ENCODE measurements at regions not wholly inside any gene's neighbourhood (a gene's known extent, or its start where the extent isn't known, plus 50 kb on each side); places are given as distances from the start of the nearest gene placed in this dataset.
A peak's percentile ranks its signal among the peaks of the same experiment; 100 is the strongest.

- H3K27ac ChIP-seq = no peak overlapping the region
- peaks cover 30% of the 10 kb centered on the region for H3K4me1 ChIP-seq
- 2% methylated on average over 5 of the region's 5 CpGs for WGBS (ENCODE audit: missing lambda C conversion rate)
- CTCF ChIA-PET = interaction anchor here (0.8 to 3.3 kb wide), 20 partner anchors 29 to 665 kb away, joined by 3 to 49 read pairs (median 4); partner anchors contain the start of gene FMN2
- ATAC-seq (peak; percentile 80 to 83; a peak in 5 of 6 replicates), DNase-seq (ENCODE audit: low read depth in 1 of 2, low spot score in 1 of 2) (peak; percentile 59 to 60), FAIRE-seq (no peak)
- H3K9me3 ChIP-seq = no peaks in the 10 kb centered on the region
- TF ChIP-seq HDAC2 (IDR thresholded peaks at IDR 0.05) (no peak), HMGXB4 (CRISPR knock-in tag; IDR thresholded peaks at IDR 0.05; ENCODE audit: borderline replicate concordance) (no peak), KDM1A (IDR thresholded peaks at IDR 0.05; ENCODE audit: low read depth) (no peak), CBX2 (IDR thresholded peaks at IDR 0.05; ENCODE audit: borderline replicate concordance, low read depth) (no peak), KDM5A (IDR thresholded peaks at IDR 0.05) (no peak), TP53 (CRISPR knock-in tag; IDR thresholded peaks at IDR 0.05) (no peak), EHMT2 (IDR thresholded peaks at IDR 0.05; ENCODE audit: low read depth) (no peak), CTCF (IDR thresholded peaks at IDR 0.05) (peak; percentile 96), POLR2AphosphoS2 (conservative IDR thresholded peaks at IDR 0.05; ENCODE audit: low read length) (no peak), NPAS2 (CRISPR knock-in tag; IDR thresholded peaks at IDR 0.05; ENCODE audit: borderline replicate concordance) (no peak), REST (IDR thresholded peaks at IDR 0.05) (no peak), FOSB (CRISPR knock-in tag; IDR thresholded peaks at IDR 0.05) (no peak), MYC (IDR thresholded peaks at IDR 0.05; ENCODE audit: borderline replicate concordance, low read length) (no peak), MAFK (IDR thresholded peaks at IDR 0.05; ENCODE audit: partially characterized antibody) (peak; percentile 19), ZSCAN20 (CRISPR knock-in tag; IDR thresholded peaks at IDR 0.05) (no peak), FOXS1 (CRISPR knock-in tag; IDR thresholded peaks at IDR 0.05) (no peak), CEBPB (IDR thresholded peaks at IDR 0.05) (no peak), SMC3 (IDR thresholded peaks at IDR 0.05) (peak; percentile 84), HOXB13 (CRISPR knock-in tag; IDR thresholded peaks at IDR 0.05; ENCODE audit: low read depth) (no peak), FOSL2 (IDR thresholded peaks at IDR 0.05) (no peak), FOSL2 (CRISPR knock-in tag; IDR thresholded peaks at IDR 0.05) (no peak), NFE2L2 (conservative IDR thresholded peaks at IDR 0.05; ENCODE audit: low read length) (no peak), HEYL (CRISPR knock-in tag; IDR thresholded peaks at IDR 0.05) (no peak), ZC3H11A (IDR thresholded peaks at IDR 0.05) (no peak), BCL3 (IDR thresholded peaks at IDR 0.05) (no peak), EHF (CRISPR knock-in tag; IDR thresholded peaks at IDR 0.05) (no peak), PHF8 (IDR thresholded peaks at IDR 0.05; ENCODE audit: borderline replicate concordance, low read depth) (no peak), ESRRA (IDR thresholded peaks at IDR 0.05; ENCODE audit: borderline replicate concordance, low read length) (no peak), HES2 (IDR thresholded peaks at IDR 0.05) (no peak), EP300 (IDR thresholded peaks at IDR 0.05) (no peak), RAD21 (conservative IDR thresholded peaks at IDR 0.05 in 1 of 2, IDR thresholded peaks at IDR 0.05 in 1 of 2) (peak; percentile 93 to 95), USF2 (IDR thresholded peaks at IDR 0.05) (no peak)
- POLR2A ChIA-PET = interaction anchor here (1.1 kb wide), 1 partner anchor 65 kb away, joined by 4 read pairs; no protein-coding TSS in a partner anchor
- H3K4me2 ChIP-seq = peak overlapping the region; percentile 24; the same call in 1 of the 3 replicates
- no peak overlapping the region for H3K4me3 ChIP-seq
These were observed 64.6 kb upstream of the FMN2 start for GRCh38 chr1:240027059-240027462.

Data from A549 (cell line).